ENCODE measurements at regions not wholly inside any gene's neighbourhood (a gene's known extent, or its start where the extent isn't known, plus 50 kb on each side); places are given as distances from the start of the nearest gene placed in this dataset.

DNA sequence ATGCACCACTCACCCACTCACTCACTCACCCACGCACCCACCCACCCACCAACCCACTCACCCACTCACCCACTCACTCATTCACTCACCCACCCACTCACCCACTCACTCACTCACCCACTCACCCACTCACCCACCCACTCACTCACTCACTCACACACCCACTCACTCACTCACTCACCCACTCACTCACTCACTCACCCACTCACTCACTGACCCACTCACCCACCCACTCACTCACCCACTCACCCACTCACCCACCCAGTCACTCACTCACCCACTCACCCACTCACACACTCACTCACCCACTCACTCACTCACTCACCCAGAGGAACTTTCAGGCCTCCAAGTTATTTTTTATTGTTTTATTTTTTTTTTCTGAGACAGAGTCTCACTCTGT is 93.1 kb upstream of the MKI67 start:
- Histone ChIP-seq H3K27ac (ENCODE audit: low read depth in 2 of 2, low read length in 1 of 2) (no peak overlapping the region), H3K4me2 (no peak overlapping the region), H2AFZ (ENCODE audit: low read depth) (no peak overlapping the region), H3K9me3 (no peaks in the 10 kb centered on the region), H3K27me3 (ENCODE audit: insufficient read depth) (no peaks in the 10 kb centered on the region), H4K20me1 (ENCODE audit: insufficient read depth) (no peaks in the 10 kb centered on the region), H3K9ac (no peak overlapping the region), H3K36me3 (replicated peaks in 1 of 2; ENCODE audit: control insufficient read depth in 1 of 2, insufficient read depth in 2 of 2, low read length in 1 of 2) (no peaks in the 10 kb centered on the region), H3K9me2 (no peaks in the 10 kb centered on the region), H3F3A (replicated peaks; ENCODE audit: insufficient read depth) (no peaks in the 10 kb centered on the region), H3K4me3 (ENCODE audit: low read depth in 2 of 2, low read length in 1 of 2) (no peak overlapping the region), H3K79me2 (ENCODE audit: insufficient read depth) (no peaks in the 10 kb centered on the region), H3K4me1 (ENCODE audit: control insufficient read depth in 1 of 2, insufficient read depth in 2 of 2, low read depth in 1 of 2, low read length in 1 of 2) (no peaks in the 10 kb centered on the region)
- DNase-seq, result no peak
- POLR2A ChIA-PET, result interaction anchor here (0.6 kb wide), 1 partner anchor 39 kb away, joined by 3 read pairs; no protein-coding TSS in a partner anchor
- 0% methylated on average over 1 of the region's 1 CpG for WGBS (ENCODE audit: low lambda C conversion rate)
- TF ChIP-seq MXI1 (IDR thresholded peaks at IDR 0.05; ENCODE audit: low read depth, low read length) (no peak), TAF1 (IDR thresholded peaks at IDR 0.05; ENCODE audit: borderline replicate concordance, low read depth, low read length) (no peak), TCF12 (IDR thresholded peaks at IDR 0.05) (no peak), POLR2AphosphoS5 (IDR thresholded peaks at IDR 0.05; ENCODE audit: low read depth, low read length) (no peak), NFIC (IDR thresholded peaks at IDR 0.05; ENCODE audit: borderline replicate concordance) (no peak), GABPA (IDR thresholded peaks at IDR 0.05; ENCODE audit: low read depth) (no peak), SMC3 (IDR thresholded peaks at IDR 0.05; ENCODE audit: low read depth, low read length) (no peak)
- TF ChIP-seq, protein P1, sequence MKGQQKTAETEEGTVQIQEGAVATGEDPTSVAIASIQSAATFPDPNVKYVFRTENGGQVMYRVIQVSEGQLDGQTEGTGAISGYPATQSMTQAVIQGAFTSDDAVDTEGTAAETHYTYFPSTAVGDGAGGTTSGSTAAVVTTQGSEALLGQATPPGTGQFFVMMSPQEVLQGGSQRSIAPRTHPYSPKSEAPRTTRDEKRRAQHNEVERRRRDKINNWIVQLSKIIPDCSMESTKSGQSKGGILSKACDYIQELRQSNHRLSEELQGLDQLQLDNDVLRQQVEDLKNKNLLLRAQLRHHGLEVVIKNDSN (IDR thresholded peaks at IDR 0.05; ENCODE audit: borderline replicate concordance, low read depth), result no peak
- TF ChIP-seq, protein P2, sequence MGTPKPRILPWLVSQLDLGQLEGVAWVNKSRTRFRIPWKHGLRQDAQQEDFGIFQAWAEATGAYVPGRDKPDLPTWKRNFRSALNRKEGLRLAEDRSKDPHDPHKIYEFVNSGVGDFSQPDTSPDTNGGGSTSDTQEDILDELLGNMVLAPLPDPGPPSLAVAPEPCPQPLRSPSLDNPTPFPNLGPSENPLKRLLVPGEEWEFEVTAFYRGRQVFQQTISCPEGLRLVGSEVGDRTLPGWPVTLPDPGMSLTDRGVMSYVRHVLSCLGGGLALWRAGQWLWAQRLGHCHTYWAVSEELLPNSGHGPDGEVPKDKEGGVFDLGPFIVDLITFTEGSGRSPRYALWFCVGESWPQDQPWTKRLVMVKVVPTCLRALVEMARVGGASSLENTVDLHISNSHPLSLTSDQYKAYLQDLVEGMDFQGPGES (IDR thresholded peaks at IDR 0.05; ENCODE audit: low read depth, low read length), result no peak
- CTCF ChIA-PET, result no interaction called here

DNA sequence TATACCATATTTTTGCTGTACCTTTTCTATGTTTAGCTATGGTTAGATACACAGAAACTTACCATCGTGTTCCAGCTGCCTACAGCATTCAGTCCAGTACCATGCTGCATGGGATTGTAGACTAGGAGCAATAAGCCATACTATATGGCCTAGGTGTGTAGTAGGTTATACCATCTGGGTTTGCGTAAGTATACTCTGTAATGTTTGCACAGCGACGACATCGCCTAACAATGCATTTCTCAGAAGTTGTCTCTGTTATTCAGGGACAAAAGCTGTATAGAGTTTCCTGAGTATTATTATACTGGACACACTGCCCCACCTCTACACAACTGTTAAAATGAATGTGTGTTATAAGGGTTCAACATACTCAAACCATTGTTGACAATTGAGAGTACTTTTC is 93.8 kb upstream of the MKI67 start:
- H4K20me1 ChIP-seq (ENCODE audit: insufficient read depth), result no peaks in the 10 kb centered on the region
- TF ChIP-seq RXRA (IDR thresholded peaks at IDR 0.05; ENCODE audit: borderline replicate concordance, low read depth) (no peak), NFIC (IDR thresholded peaks at IDR 0.05; ENCODE audit: borderline replicate concordance) (no peak), RCOR1 (IDR thresholded peaks at IDR 0.05; ENCODE audit: low read length) (no peak), POLR2AphosphoS5 (IDR thresholded peaks at IDR 0.05; ENCODE audit: low read depth, low read length) (no peak), RFX5 (IDR thresholded peaks at IDR 0.05; ENCODE audit: low read length) (no peak), GABPA (IDR thresholded peaks at IDR 0.05; ENCODE audit: low read depth) (no peak)
- TF ChIP-seq, protein P1 (IDR thresholded peaks at IDR 0.05; ENCODE audit: borderline replicate concordance, low read depth), result no peak
- TF ChIP-seq, protein P3, sequence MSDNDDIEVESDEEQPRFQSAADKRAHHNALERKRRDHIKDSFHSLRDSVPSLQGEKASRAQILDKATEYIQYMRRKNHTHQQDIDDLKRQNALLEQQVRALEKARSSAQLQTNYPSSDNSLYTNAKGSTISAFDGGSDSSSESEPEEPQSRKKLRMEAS (IDR thresholded peaks at IDR 0.05; ENCODE audit: low read depth), result no peak
- TF ChIP-seq, protein P4, sequence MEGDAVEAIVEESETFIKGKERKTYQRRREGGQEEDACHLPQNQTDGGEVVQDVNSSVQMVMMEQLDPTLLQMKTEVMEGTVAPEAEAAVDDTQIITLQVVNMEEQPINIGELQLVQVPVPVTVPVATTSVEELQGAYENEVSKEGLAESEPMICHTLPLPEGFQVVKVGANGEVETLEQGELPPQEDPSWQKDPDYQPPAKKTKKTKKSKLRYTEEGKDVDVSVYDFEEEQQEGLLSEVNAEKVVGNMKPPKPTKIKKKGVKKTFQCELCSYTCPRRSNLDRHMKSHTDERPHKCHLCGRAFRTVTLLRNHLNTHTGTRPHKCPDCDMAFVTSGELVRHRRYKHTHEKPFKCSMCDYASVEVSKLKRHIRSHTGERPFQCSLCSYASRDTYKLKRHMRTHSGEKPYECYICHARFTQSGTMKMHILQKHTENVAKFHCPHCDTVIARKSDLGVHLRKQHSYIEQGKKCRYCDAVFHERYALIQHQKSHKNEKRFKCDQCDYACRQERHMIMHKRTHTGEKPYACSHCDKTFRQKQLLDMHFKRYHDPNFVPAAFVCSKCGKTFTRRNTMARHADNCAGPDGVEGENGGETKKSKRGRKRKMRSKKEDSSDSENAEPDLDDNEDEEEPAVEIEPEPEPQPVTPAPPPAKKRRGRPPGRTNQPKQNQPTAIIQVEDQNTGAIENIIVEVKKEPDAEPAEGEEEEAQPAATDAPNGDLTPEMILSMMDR (IDR thresholded peaks at IDR 0.05), result no peak
- H3K4me3 ChIP-seq (ENCODE audit: low read depth in 2 of 2, low read length in 1 of 2), result no peak overlapping the region

More for the DNA sequence above, 93.8 kb upstream of the MKI67 start:
- Histone ChIP-seq H3K27me3 (ENCODE audit: insufficient read depth) (no peaks in the 10 kb centered on the region), H2AFZ (ENCODE audit: low read depth) (no peak overlapping the region), H3F3A (replicated peaks; ENCODE audit: insufficient read depth) (no peaks in the 10 kb centered on the region), H3K4me2 (no peak overlapping the region), H3K36me3 (replicated peaks in 1 of 2; ENCODE audit: control insufficient read depth in 1 of 2, insufficient read depth in 2 of 2, low read length in 1 of 2) (no peaks in the 10 kb centered on the region), H3K9ac (no peak overlapping the region), H3K79me2 (ENCODE audit: insufficient read depth) (no peaks in the 10 kb centered on the region), H3K27ac (ENCODE audit: low read depth in 2 of 2, low read length in 1 of 2) (no peak overlapping the region), H3K4me1 (ENCODE audit: control insufficient read depth in 1 of 2, insufficient read depth in 2 of 2, low read depth in 1 of 2, low read length in 1 of 2) (no peaks in the 10 kb centered on the region), H3K9me3 (no peaks in the 10 kb centered on the region), H3K9me2 (no peaks in the 10 kb centered on the region)
- ChIA-PET CTCF (interaction anchor here (6.5 kb wide), 1 partner anchor 9 kb away, joined by 41 read pairs; no protein-coding TSS in a partner anchor), POLR2A (no interaction called here)
- no peak for DNase-seq
- WGBS (ENCODE audit: low lambda C conversion rate), result 52% methylated on average over 5 of the region's 5 CpGs
